A549 (cell line): ENCODE measurements at regions not wholly inside any gene's neighbourhood (a gene's known extent, or its start where the extent isn't known, plus 50 kb on each side); places are given as distances from the start of the nearest gene placed in this dataset.

Experiments used
- ATAC-seq, 2 experiments: fragments of 200-7000 bp in 1 of 2; fragments of >200 bp in 1 of 2; cut with Nextera tagmentation in 1 of 2; cut with Tn5 transposase in 1 of 2; 3 replicates each; pipeline versions ENCODE4 v1.8.0 to v1.9.1; 2018 to 2020; ENCODE audit warnings: mild to moderate bottlenecking in 1 of 2, moderate library complexity in 1 of 2
- CTCF ChIA-PET: fragments of 300-600 bp; sonication (Branson Sonifier 250); formaldehyde crosslinking; extraction: SDS; loops from one replicate; lab custom pipeline; 2021; ENCODE audit warnings: antibody characterized with exemption, inconsistent platforms; lab: Yijun Ruan, JAX
- POLR2A ChIA-PET: fragments of 350-600 bp; formaldehyde crosslinking; extraction: SDS; loops from one replicate; lab custom pipeline; 2021; ENCODE audit warnings: antibody characterized with exemption, inconsistent platforms; lab: Yijun Ruan, JAX
- DNase-seq, 2 experiments: peaks; one replicate each; pipeline versions ENCODE4 v3.0.0 to v3.0.0-alpha.2; 2011 to 2016; ENCODE audit warnings: low read depth in 1 of 2, low spot score in 1 of 2
- FAIRE-seq: peaks from 2 replicates; lab custom pipeline; 2011; peaks lifted over from hg19 to GRCh38; lab: Jason Lieb, UNC
- H3K27ac ChIP-seq, 2 experiments: fragments of >200 bp; sonication (Bioruptor Twin); formaldehyde crosslinking; 3 replicates each; pipeline ENCODE4 v1.5.1; 2016 to 2017
- H3K4me1 ChIP-seq: fragments of >200 bp; sonication (Bioruptor Twin); formaldehyde crosslinking; 3 replicates; pipeline ENCODE4 v1.6.1; 2016
- H3K4me2 ChIP-seq: fragments of >200 bp; sonication (Bioruptor Twin); formaldehyde crosslinking; 3 replicates; pipeline ENCODE4 v1.6.1; 2016
- H3K4me3 ChIP-seq: fragments of >200 bp; sonication (Bioruptor Twin); formaldehyde crosslinking; 3 replicates; pipeline ENCODE4 v1.5.1; 2016
- H3K9me3 ChIP-seq: fragments of >200 bp; sonication (Bioruptor Twin); formaldehyde crosslinking; 3 replicates; pipeline ENCODE4 v1.6.1; 2016
- BHLHE40 ChIP-seq: IDR thresholded peaks from 2 replicates; pipeline ENCODE4 v1.6.1; 2012; ENCODE audit warnings: low read depth, low read length, inconsistent platforms
- CBX8 ChIP-seq: fragments of 200-600 bp; sonication (generic); IDR thresholded peaks from 2 replicates; pipeline ENCODE4 v1.6.1; 2016
- CHD2 ChIP-seq: fragments of 150-350 bp; IDR thresholded peaks from 2 replicates; pipeline ENCODE4 v1.6.1; 2014; ENCODE audit warnings: low read length; ENCODE audit not compliant: partially characterized antibody
- CHD4 ChIP-seq: fragments of 200-600 bp; sonication (generic); IDR thresholded peaks from 2 replicates; pipeline ENCODE4 v1.6.1; 2016; ENCODE audit warnings: antibody characterized with exemption, mild to moderate bottlenecking, borderline replicate concordance
- CTCF ChIP-seq: fragments of >200 bp; sonication (Bioruptor Twin); formaldehyde crosslinking; IDR thresholded peaks from 3 replicates; pipeline ENCODE4 v1.5.1; 2016
- E2F6 ChIP-seq: IDR thresholded peaks from 2 replicates; pipeline ENCODE4 v1.6.1; 2012; ENCODE audit warnings: low read depth, borderline replicate concordance
- EHF ChIP-seq: fragments of 250-450 bp; sonication (Bioruptor Pico); IDR thresholded peaks from 2 replicates; pipeline ENCODE4 v1.5.0; 2020; ENCODE audit warnings: mild to moderate bottlenecking
- EHMT2 ChIP-seq: fragments of 200-600 bp; sonication (generic); IDR thresholded peaks from 2 replicates; pipeline ENCODE4 v1.6.1; 2016; ENCODE audit warnings: antibody characterized with exemption, low read depth, mild to moderate bottlenecking, moderate library complexity
- ELK1 ChIP-seq: fragments of 150-350 bp; IDR thresholded peaks from 2 replicates; pipeline ENCODE4 v1.6.1; 2014; ENCODE audit warnings: low read depth, mild to moderate bottlenecking, low read length
- EP300 ChIP-seq, 2 experiments: fragments of >200 bp; sonication (Bioruptor Twin); formaldehyde crosslinking; IDR thresholded peaks; 2 replicates in 1 of 2; 3 replicates in 1 of 2; pipeline ENCODE4 v1.6.1; 2016 to 2017
- FOSB ChIP-seq: fragments of 250-450 bp; sonication (Bioruptor Pico); IDR thresholded peaks from 2 replicates; pipeline ENCODE4 v1.5.0; 2020; ENCODE audit warnings: mild to moderate bottlenecking, moderate library complexity
- HOXA7 ChIP-seq: fragments of 250-450 bp; sonication (Bioruptor Pico); IDR thresholded peaks from 2 replicates; pipeline ENCODE4 v1.5.0; 2020; ENCODE audit warnings: mild to moderate bottlenecking, moderate library complexity
- HOXB5 ChIP-seq: fragments of 250-450 bp; sonication (Bioruptor Pico); IDR thresholded peaks from 2 replicates; pipeline ENCODE4 v1.5.0; 2020; ENCODE audit warnings: mild to moderate bottlenecking, moderate library complexity
- MAX ChIP-seq: IDR thresholded peaks from 2 replicates; pipeline ENCODE4 v1.6.1; 2012
- MAZ ChIP-seq: fragments of 150-350 bp; IDR thresholded peaks from 2 replicates; pipeline ENCODE4 v1.6.1; 2014; ENCODE audit warnings: antibody characterized with exemption, low read depth, low read length, borderline replicate concordance
- NR3C1 ChIP-seq: fragments of >200 bp; sonication (Bioruptor Twin); formaldehyde crosslinking; IDR thresholded peaks from 3 replicates; pipeline ENCODE4 v1.6.1; 2017
- RARB ChIP-seq: fragments of 250-450 bp; sonication (Bioruptor Pico); IDR thresholded peaks from 2 replicates; pipeline ENCODE4 v1.8.0; 2021; ENCODE audit warnings: mild to moderate bottlenecking, moderate library complexity
- RFX5 ChIP-seq: fragments of 450-650 bp; IDR thresholded peaks from 2 replicates; pipeline ENCODE4 v1.7.1; 2014; ENCODE audit warnings: antibody characterized with exemption, mild to moderate bottlenecking, moderate library complexity
- USF2 ChIP-seq: fragments of 450-650 bp; IDR thresholded peaks from 2 replicates; pipeline ENCODE4 v1.6.1; 2014; ENCODE audit warnings: antibody characterized with exemption
- ZFP36 ChIP-seq: fragments of 450-650 bp; IDR thresholded peaks from 2 replicates; pipeline ENCODE4 v1.6.1; 2014; ENCODE audit warnings: borderline replicate concordance; ENCODE audit not compliant: partially characterized antibody
- ZNF302 ChIP-seq: fragments of 250-450 bp; sonication (Bioruptor Pico); IDR thresholded peaks from 2 replicates; pipeline ENCODE4 v1.9.0; 2021; ENCODE audit warnings: inconsistent platforms, mild to moderate bottlenecking, moderate library complexity
- WGBS: methylation state at CpG from one replicate; pipeline ENCODE4 v1.1.6; 2017; ENCODE audit errors: missing lambda C conversion rate; 5-methylcytosine and 5-hydroxymethylcytosine counted together

GRCh38 chr7:68671046-68671445 is 927.2 kb upstream of the AUTS2 start:
- H3K27ac ChIP-seq, result no peak overlapping the region
- H3K4me1 ChIP-seq, result peaks cover 5% of the 10 kb centered on the region
- DNase-seq (no peak), ATAC-seq (no peak), FAIRE-seq (no peak)
- TF ChIP-seq FOSB (CRISPR knock-in tag), result no peak
- no peak for TF ChIP-seq ZFP36
- no peak for TF ChIP-seq RARB (CRISPR knock-in tag)
- no peak for TF ChIP-seq ZNF302 (CRISPR knock-in tag)
- TF ChIP-seq HOXA7 (CRISPR knock-in tag), result no peak
- no peak for TF ChIP-seq USF2
- TF ChIP-seq BHLHE40, result no peak
- TF ChIP-seq E2F6, result no peak
- TF ChIP-seq CBX8, result no peak
- no peak for TF ChIP-seq MAX
- no peak for TF ChIP-seq EP300 (IDR thresholded peaks at IDR 0.05)
- TF ChIP-seq ELK1, result no peak
- no peak for TF ChIP-seq CHD2
- no peak for TF ChIP-seq MAZ
- no peak overlapping the region for H3K4me3 ChIP-seq
- peaks cover 11% of the 10 kb centered on the region; the same call in 2 of the 3 replicates for H3K9me3 ChIP-seq
- ChIA-PET POLR2A (no interaction called here), CTCF (no interaction called here)
- no peak overlapping the region for H3K4me2 ChIP-seq
- 65% methylated on average over 2 of the region's 2 CpGs for WGBS

GRCh38 chr7:68671671-68672070 is 926.6 kb upstream of the AUTS2 start:
- H3K4me3 ChIP-seq, result no peak overlapping the region
- peaks cover 11% of the 10 kb centered on the region; the same call in 2 of the 3 replicates for H3K9me3 ChIP-seq
- FAIRE-seq (no peak), DNase-seq (no peak), ATAC-seq (no peak)
- no peak overlapping the region for H3K27ac ChIP-seq
- CTCF ChIA-PET, result interaction anchor here (0.6 kb wide), 1 partner anchor 306 kb away, joined by 3 read pairs; no protein-coding TSS in a partner anchor
- POLR2A ChIA-PET, result no interaction called here
- no peaks in the 10 kb centered on the region for H3K4me1 ChIP-seq
- TF ChIP-seq BHLHE40 (no peak), EHF (no peak), CTCF (no peak), RFX5 (no peak), CHD4 (no peak), EHMT2 (no peak), NR3C1 (no peak), HOXA7 (CRISPR knock-in tag) (no peak), HOXB5 (no peak)
- no peak overlapping the region for H3K4me2 ChIP-seq
- WGBS, result 83% methylated on average over 2 of the region's 2 CpGs
